Kidney epithelial cell (primary cell): ENCODE measurements at regions not wholly inside any gene's neighbourhood (a gene's known extent, or its start where the extent isn't known, plus 50 kb on each side); places are given as distances from the start of the nearest gene placed in this dataset.

Experiments used
- DNase-seq: peaks from one replicate; pipeline ENCODE4 v3.0.0-alpha.2; 2010; ENCODE audit warnings: low read depth
- H3K27me3 ChIP-seq: 2 replicates; pipeline ENCODE4 v1.6.0; 2011; ENCODE audit warnings: low read length; ENCODE audit not compliant: control insufficient read depth, insufficient read depth
- H3K36me3 ChIP-seq: 2 replicates; pipeline ENCODE4 v1.5.1; 2011; ENCODE audit warnings: low read length; ENCODE audit not compliant: control insufficient read depth, insufficient read depth
- H3K4me3 ChIP-seq: 2 replicates; pipeline ENCODE4 v1.5.1; 2011; ENCODE audit warnings: low read depth, mild to moderate bottlenecking, control low read depth, low read length
- TF ChIP-seq, protein P1 (sequence below): IDR thresholded peaks from 2 replicates; pipeline ENCODE4 v1.5.1; 2011; ENCODE audit warnings: mild to moderate bottlenecking, moderate library complexity, low read length, control low read depth, inconsistent platforms; ENCODE audit not compliant: insufficient read depth, poor library complexity, severe bottlenecking

- TF ChIP-seq, protein P1, sequence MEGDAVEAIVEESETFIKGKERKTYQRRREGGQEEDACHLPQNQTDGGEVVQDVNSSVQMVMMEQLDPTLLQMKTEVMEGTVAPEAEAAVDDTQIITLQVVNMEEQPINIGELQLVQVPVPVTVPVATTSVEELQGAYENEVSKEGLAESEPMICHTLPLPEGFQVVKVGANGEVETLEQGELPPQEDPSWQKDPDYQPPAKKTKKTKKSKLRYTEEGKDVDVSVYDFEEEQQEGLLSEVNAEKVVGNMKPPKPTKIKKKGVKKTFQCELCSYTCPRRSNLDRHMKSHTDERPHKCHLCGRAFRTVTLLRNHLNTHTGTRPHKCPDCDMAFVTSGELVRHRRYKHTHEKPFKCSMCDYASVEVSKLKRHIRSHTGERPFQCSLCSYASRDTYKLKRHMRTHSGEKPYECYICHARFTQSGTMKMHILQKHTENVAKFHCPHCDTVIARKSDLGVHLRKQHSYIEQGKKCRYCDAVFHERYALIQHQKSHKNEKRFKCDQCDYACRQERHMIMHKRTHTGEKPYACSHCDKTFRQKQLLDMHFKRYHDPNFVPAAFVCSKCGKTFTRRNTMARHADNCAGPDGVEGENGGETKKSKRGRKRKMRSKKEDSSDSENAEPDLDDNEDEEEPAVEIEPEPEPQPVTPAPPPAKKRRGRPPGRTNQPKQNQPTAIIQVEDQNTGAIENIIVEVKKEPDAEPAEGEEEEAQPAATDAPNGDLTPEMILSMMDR: no peak
- DNase-seq: no peak
- no peak overlapping the region for H3K4me3 ChIP-seq
- no peaks in the 10 kb centered on the region for H3K27me3 ChIP-seq
- H3K36me3 ChIP-seq: no peaks in the 10 kb centered on the region
Observed at GRCh38 chr4:108315694-108316093, 147.0 kb upstream of the LEF1 start.

DNA sequence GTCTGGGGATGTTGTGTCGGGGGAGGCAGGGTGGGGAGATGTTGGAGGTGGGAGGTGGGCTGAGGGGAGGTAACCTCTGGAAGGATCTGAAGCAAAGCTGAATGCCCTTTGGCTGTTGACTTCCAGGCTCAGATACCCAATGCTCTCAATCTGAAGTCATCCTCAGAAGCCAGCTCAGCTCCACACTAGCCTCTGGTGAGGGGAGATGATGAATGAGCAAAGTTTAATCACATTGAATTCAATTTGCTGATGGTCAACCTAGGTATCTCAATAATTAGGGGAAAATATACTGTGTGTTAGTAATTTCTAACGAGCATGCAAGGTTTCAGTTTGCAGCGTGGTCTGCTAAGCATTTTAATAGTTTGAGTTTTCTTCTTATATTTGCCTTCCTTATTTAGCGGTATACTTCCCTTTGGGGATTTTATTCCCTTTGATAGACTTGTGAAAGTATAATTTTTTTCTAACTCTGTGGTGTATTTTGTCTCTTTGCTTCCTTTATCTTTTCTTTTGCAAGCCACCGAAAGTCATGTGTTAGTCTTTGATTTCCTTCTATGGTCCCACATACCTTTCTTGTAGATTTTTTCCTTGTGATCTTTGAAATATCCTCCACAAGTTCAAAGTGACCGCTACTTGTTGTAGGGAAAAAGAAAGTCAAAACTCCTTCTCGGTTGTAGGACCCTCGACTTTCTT is 146.3 kb upstream of the LEF1 start:
- no peaks in the 10 kb centered on the region for H3K27me3 ChIP-seq
- no peaks in the 10 kb centered on the region for H3K36me3 ChIP-seq
- TF ChIP-seq, protein P1: no peak
- no peak for DNase-seq
- no peak overlapping the region for H3K4me3 ChIP-seq

GRCh38 chr4:108313546-108314339 is 145.0 kb upstream of the LEF1 start:
- Histone ChIP-seq H3K27me3 (no peaks in the 10 kb centered on the region), H3K36me3 (no peaks in the 10 kb centered on the region), H3K4me3 (no peak overlapping the region)
- DNase-seq: no peak
- TF ChIP-seq, protein P1: no peak

- DNase-seq: no peak
- Histone ChIP-seq H3K36me3 (no peaks in the 10 kb centered on the region), H3K4me3 (no peak overlapping the region), H3K27me3 (no peaks in the 10 kb centered on the region)
- TF ChIP-seq, protein P1: no peak
Observed at GRCh38 chr4:108311313-108311712, 142.6 kb upstream of the LEF1 start.

DNA sequence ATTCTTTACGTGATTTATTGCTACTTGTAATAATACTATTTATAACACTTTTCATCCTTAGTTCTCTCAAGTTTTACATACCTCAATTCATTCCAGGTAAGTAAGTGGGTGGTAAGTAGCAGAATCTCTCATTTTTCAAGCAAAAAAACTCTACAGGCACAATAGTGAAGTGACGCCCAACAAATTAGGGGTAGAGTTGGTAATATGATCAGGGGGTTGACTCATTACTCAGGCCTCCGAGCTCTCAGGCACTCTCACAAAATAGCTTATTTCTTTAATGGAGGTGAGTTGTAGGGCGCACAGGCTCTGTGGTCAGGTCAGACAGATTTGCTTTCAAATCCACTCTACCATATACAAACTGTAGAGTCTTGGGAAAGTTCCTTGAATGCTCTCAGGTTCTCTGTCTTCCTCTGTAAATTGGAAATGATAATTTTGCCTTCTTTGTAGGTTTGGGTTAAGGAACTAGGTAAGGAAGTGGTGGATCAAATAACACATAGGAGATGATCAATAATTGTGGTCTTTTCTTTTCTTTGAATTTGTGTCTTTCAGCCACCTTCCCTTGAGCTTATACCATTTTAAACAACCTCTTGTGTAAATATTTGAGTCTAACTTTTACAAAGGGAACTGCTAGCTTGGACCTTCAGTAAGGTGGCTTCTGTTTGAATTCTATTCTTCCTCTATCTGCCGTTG is 134.9 kb upstream of the LEF1 start:
- peak; percentile 25 for DNase-seq
- Histone ChIP-seq H3K27me3 (no peaks in the 10 kb centered on the region), H3K36me3 (no peaks in the 10 kb centered on the region), H3K4me3 (no peak overlapping the region)
- TF ChIP-seq, protein P1: no peak
